GM19023 (cell line): ENCODE measurements at regions not wholly inside any gene's neighbourhood (a gene's known extent, or its start where the extent isn't known, plus 50 kb on each side); places are given as distances from the start of the nearest gene placed in this dataset.

Experiments used
- ATAC-seq: cut with Tn5 transposase; IDR thresholded peaks from one replicate; pipeline ENCODE4 v1.9.1; 2021; ENCODE audit warnings: mild to moderate bottlenecking, moderate library complexity; ENCODE audit not compliant: unreplicated experiment

DNA sequence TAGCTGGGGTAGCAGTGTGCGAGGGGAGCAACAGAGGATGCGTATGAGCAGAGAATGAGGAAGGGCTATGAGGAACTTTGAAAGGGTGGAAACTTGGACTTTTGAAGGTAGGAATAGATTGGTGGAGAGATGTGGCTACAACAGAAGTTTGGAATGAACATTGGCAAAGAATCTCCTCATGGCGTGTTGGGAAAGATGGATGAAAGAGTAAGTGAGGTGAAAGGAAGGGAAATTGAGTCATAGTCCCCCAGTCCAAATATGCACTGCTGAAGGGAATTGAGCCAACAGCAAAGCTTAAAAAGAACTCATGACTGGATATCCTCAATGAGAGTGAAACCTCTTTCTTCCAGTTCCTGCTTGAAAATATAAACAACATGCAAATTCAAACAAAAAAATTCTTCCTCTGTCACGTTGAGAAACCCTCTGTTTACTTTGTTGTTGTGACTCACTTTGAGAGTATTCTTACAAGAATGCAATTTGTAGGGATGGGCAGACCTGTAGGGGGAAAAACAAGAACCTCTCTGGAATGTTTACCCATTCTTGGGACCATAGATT, 313.2 kb upstream of the KCNJ16 start:
- no peak for ATAC-seq

DNA sequence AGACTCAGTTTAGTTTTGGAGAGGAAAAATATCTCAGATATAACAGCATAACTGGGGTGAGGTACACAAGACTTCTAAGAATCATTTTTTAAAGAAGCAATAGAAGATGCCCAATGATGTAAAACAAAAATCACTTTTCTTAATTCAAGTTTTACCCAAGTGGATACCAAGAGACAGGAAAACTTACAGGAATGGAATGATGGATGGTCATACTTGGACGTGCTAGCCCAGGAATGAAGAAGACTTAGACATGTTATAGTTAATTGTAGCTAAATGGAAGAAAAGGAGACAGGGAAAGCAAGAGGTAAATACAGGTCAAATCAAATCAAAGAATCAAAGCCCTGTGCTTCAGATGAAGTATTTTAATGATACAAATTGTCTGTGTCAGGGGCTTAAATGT, 312.7 kb upstream of the KCNJ16 start:
- no peak for ATAC-seq

DNA sequence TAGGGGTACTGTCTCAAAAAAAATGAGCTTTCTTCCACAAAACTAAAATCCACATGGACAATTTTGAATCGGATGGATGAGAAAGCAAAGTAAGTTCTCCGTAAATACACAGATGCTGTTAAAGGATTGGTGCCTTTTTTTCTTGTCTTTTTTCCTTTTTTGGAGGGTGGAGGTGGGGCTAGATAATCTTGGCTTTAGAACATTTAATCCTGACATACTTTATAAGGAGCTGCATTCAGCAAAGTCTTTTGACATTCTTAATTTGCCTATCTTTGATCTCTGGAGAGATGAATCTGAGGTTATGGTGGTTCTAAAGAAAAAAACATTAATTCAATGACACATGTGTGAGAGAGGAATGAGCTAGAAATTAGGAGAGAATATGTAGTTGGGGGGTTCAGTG, 312.3 kb upstream of the KCNJ16 start:
- no peak for ATAC-seq

DNA sequence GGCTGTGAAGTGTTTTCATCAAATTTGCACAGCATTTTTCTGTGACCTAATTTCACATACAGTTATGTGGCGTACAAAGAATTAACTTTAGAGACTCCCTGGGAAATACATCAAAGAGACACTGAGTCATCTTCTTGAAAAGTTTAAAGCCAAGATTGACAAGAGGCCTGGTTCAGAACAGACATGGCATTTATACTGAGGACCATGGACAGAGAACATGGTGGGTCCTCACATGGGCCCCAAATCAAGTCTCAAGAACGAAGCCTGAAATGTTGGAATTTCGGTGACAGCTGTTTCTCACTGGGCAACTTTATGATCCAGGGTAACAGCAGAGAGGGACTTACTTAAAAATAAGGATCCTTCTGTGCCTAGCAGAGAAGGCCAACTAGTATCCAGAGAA, 311.5 kb upstream of the KCNJ16 start:
- ATAC-seq, result no peak

GRCh38 chr17:69764146-69764545, 310.9 kb upstream of the KCNJ16 start:
- ATAC-seq, result no peak

DNA sequence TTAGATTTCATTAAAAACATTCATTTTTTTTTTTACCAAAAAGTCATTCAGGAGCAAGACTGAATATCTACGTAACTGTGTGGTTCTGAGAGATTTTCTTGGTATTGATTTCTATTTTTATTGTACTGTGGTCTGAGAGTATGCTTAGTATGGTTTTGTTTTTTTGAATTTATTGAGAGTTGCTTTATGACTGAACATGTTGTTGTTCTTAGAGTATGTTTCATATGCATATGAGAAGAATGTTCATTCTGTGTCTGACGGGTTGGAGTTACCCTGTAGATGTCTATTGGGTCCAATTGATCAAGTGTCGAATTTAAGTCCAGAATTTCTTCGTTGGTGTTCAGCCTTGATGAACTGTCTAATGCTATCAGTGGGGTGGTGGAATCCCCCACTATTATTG, 306.0 kb upstream of the KCNJ16 start:
- ATAC-seq, result no peak

DNA sequence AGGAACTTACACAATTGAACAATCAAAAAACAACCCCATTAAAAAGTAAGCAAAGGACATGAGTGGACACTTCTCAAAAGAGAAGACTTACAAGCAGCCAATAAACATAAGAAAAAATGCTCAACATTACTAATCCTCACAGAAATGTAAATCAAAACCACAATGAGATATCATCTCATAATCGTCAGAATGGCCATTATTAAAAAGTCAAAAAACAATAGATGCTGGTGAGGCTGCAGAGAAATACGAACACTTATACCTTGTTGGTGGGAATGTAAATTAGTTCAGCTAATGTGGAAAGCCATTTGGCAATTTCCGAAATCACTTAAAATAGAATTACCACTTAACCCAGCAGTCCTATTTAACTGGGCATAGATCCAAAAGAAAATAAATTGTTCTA, 301.9 kb upstream of the KCNJ16 start:
- ATAC-seq, result no peak

DNA sequence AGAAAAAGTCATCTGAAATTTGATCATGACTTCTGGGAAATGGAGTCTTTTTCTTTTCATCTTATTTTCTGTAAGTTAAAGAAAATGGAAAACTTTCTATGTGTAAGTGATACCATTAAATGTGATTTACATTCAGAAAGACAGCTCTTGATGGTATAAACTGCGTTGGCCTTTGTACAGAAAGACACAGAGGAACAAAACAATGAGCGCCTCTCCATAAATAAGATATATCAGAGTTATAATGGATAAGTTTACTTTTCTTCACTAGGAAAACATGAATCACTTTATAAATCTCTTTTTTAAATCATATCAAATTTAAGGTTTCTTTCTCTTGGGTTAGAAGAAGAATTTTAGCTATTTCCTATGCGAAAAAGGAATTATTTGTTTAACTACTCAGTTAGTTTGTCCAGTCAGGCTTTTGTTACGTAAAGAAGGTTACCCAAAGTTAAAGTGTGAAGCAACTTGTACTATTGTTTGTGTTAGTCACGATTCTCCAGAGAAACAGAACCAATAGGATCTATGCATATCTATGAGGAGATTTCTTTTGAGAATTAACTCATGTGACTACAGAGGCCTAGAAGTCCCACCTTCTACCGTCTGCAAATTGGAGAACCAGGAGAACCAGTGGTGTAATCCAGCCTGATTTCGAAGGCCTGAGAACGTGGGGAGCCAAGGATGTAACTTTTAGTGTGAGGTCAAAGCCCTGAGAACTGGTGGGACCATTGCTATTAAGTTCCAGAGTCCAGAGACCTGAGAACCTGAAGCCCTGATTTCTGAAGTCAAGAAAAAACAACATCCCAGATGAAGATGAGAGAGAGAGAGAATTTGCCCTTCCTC, 295.4 kb upstream of the KCNJ16 start:
- ATAC-seq, result no peak

DNA sequence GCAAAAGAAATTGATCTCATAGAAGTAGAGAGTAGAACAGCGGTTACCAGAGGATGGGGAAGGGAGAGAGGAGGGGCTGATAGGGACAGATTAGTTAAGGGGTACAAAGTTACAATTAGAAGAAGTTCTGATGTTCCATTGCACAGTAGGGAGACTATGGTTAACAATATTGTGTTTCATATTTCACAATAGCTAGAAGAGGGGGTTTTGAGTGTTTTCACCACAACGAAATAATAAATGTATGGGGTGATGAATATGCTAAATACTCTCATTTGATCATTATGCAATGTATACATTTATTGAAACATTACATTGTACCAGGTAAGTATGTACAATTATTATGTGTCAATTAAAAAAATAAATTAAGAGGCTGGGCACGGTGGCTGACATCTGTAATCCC, 291.2 kb upstream of the KCNJ16 start:
- ATAC-seq, result no peak

GRCh38 chr17:69788957-69789356, 286.1 kb upstream of the KCNJ16 start:
- ATAC-seq, result no peak

DNA sequence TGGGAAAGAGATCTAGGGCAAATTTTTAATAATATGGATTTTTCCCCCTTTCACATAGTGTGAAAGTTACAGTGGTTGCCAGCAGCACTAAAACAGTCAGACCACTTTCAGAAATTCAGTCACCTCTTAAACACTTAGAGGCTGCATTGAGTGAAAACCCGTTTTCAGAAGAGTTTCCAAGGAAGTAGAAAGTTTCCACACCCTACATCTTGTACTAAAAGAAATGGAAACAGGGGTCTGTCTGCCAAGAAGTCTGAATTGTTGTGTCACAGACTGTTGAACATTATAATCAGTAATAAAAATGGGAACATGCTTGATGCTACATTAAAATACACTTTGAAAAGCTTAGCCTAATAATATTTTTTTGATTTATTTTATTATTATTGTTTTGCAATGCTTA, 278.9 kb upstream of the KCNJ16 start:
- ATAC-seq, result no peak

DNA sequence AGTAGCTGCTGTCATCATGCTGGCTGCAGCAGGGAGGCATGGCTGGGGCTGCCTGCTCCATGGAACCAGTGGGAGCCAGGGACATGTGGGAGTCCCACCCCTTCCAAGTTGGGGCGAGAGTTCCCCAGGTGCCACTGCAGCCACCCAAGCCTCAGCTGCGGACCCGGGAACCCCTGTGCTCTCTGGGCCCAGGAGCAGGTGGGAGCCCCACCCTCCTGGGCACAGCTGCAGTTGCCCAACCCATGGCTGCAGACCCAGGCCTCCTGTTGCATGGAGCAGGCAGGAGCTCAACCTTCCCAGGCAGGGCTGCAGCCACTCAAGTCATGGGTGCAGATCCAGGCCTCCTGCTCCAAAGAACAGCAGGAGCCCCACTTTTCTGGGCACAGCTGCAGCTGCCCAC, 274.2 kb upstream of the KCNJ16 start:
- no peak for ATAC-seq

- no peak for ATAC-seq
Measured at GRCh38 chr17:69801368-69801767, 273.7 kb upstream of the KCNJ16 start.

DNA sequence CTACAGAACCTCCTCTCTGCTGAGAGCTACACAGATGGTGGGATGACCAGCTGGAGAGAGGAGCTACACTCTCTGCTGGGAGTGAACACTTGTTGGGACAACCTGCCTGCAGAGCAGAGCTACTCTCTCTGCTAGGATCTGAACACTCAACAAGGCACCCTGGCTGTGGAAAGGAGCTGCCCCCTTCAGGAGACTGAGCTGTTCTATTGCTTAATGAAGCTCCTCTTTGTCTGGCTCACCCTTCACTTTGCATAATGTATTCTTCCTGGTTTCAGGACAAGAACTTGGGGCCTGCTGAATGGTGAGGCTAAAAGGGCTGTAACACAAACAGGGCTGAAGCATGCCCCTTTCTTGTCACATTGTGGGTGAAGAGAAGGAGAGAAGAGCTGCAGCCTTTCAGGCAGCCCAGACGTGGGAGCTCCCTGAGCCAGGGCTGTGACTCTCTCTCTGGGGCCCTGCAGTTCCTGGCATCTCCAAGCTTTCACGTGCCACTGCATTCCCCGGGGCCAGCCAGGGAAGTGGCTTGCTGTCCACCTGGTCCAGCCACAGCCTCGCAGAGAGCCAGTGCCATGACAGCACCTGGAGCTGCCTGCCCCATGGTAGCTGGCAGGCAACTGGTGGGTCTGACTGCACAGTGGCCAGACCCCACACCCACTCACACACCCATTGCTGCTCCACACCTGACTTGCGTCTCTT, 272.8 kb upstream of the KCNJ16 start:
- ATAC-seq, result no peak

- no peak for ATAC-seq
Measured at GRCh38 chr17:69809331-69809730, 265.7 kb upstream of the KCNJ16 start.

- ATAC-seq, result no peak
Measured at GRCh38 chr17:69810326-69810965, 264.6 kb upstream of the KCNJ16 start.

DNA sequence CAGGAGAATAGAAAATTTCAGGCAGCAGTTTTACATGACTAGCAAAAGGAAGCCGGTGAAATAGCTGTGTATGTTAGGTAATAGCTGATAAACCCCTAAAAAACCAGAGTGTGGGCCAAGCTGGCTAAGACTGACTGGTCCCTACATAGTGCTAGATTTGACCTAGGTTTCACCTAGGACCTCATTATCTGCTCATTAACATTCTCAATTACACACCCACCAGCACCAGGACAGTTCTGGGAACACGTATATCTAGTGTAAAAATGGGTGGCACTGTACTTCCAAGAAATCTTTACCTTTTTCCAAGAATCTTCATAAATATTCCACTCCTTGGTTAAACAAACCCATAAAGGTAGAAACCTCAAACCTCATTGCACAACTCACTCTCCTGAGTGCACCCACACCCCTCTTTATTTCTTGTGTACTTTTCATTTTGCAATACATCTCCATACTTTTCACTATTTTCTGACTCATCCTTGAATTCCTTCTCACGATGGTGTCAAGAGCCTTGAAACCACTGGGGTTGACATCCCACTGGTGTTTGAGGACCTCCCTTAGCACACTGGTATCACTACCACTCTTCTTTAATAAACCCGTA, 262.7 kb upstream of the KCNJ16 start:
- ATAC-seq, result no peak

DNA sequence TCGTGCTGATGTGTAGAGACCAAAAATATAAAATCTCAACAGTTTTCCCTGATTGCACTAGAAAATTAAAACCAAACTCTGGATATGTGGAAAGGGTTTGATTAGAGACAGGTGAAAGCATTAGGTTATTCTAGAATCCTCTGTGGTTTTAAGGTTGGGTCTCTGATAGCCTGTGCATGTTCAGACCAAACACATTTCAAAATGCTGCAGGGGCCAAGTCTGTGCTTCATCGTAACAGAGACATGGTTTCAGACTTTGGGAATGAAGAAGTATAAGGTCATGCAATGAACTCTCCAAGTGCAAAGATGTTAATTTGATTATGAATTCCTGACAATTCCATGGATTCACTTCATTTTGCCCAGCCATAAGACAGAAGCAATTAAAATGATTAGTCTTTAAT, 261.0 kb upstream of the KCNJ16 start:
- ATAC-seq, result no peak

DNA sequence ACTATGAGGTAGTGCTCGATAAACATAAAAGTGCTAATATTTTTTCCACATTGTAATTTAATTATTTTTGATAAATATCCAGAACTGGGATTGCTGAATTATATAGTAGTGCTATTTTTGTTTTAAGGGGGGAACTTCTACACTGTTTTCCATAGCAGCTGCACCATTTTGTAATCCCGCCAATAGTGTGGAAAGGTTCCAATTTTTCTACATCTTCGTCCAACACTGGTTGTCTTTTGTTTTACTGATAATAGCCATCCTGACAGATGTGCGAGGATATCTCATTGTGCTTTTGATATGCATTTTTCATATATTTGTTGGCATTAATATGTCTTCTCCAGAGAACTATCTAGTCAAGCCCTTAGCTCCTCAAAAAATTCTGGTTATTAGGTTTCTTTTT, 259.6 kb upstream of the KCNJ16 start:
- no peak for ATAC-seq

GRCh38 chr17:69818467-69818866, 256.6 kb upstream of the KCNJ16 start:
- ATAC-seq, result no peak

GRCh38 chr17:69819316-69820087, 255.5 kb upstream of the KCNJ16 start:
- ATAC-seq, result no peak
